ENCODE measurements at regions not wholly inside any gene's neighbourhood (a gene's known extent, or its start where the extent isn't known, plus 50 kb on each side); places are given as distances from the start of the nearest gene placed in this dataset.

DNA sequence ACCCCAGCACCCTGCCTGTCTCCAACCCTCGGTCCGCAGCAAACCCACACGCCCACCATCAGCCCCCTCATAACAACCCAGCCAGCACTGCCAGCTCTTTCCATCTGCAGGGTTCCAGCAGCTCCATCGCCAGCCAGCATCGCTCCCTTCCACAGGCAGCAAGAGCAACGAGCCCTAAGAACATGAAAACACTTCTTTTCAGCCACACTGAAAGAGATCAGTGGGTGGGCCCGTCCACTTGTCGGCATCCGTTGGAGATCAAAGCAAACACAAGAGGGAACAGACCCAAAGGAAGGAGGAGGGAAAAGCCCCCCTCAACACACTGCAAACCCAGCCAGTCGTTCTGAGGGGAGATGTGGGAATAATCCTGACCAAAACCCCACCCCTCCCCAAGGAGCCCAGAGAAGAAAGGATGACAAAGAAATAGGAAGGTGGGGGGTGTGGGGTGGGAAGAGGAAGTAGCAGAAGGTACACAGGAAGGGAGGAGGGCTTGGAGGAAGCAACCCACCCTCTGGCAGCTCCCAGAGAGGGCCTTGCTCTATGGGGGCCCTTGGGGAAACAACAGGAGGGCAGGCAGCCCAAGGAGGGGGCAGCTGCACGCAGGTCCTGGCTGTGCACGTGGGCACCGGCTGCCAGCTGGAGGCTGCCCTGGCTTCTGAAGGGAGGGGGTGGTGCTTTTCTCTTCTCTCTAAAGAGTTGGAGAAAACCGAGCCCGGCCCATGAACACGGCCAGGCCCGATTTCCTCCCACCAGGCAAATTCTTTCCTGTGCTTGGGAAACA, 473.6 kb upstream of the PROK2 start:
- Histone ChIP-seq H3K9me3 (replicated peaks in 1 of 2; ENCODE audit: control insufficient read depth in 2 of 2, insufficient read depth in 1 of 2, low read depth in 1 of 2, low read length in 2 of 2) (no peaks in the 10 kb centered on the region), H3K4me3 (ENCODE audit: low read length in 2 of 2) (no peak overlapping the region), H2BK5ac (ENCODE audit: low read length) (no peak overlapping the region), H2BK12ac (ENCODE audit: low read length) (no peak overlapping the region), H3K36me3 (replicated peaks in 1 of 2; ENCODE audit: control insufficient read depth in 2 of 2, insufficient read depth in 2 of 2, low read length in 2 of 2) (no peaks in the 10 kb centered on the region), H3K27ac (replicated peaks; ENCODE audit: low read length) (no peak overlapping the region), H3K4me2 (ENCODE audit: insufficient read depth, low read length, poor library complexity, severe bottlenecking) (peak overlapping the region; percentile 12), H3K14ac (ENCODE audit: low read length) (no peak overlapping the region), H2AK5ac (ENCODE audit: low read depth, low read length) (no peak overlapping the region), H3K18ac (ENCODE audit: low read length) (peak overlapping the region; percentile 29), H3K79me1 (ENCODE audit: low read depth, low read length) (no peaks in the 10 kb centered on the region), H3K9ac (ENCODE audit: low read depth, low read length, poor library complexity) (no peak overlapping the region), H3K4me1 (ENCODE audit: control insufficient read depth in 2 of 2, insufficient read depth in 1 of 2, low read depth in 1 of 2, low read length in 2 of 2) (peaks cover 19 to 28% of the 10 kb centered on the region in 2 donors), H2AFZ (ENCODE audit: low read length) (peak overlapping the region; percentile 67), H2BK120ac (ENCODE audit: low read depth, low read length) (no peak overlapping the region), H3K23ac (ENCODE audit: low read depth, low read length, poor library complexity) (no peak overlapping the region), H2BK15ac (ENCODE audit: low read length) (no peak overlapping the region), H4K8ac (ENCODE audit: low read depth, low read length) (no peak overlapping the region), H4K91ac (ENCODE audit: low read depth, low read length, poor library complexity) (no peak overlapping the region), H3K4ac (ENCODE audit: low read length) (no peak overlapping the region), H3K27me3 (ENCODE audit: control insufficient read depth in 3 of 3, insufficient read depth in 3 of 3, low read depth in 1 of 3, low read length in 3 of 3) (peaks cover 0 to 6% (median 0%) of the 10 kb centered on the region in 3 experiments)
- no CpG with 5 or more reads among the region's 17 CpGs for WGBS, 2 donors (ENCODE audit: extremely low coverage in 2 of 2, insufficient read length in 2 of 2, insufficient replicate concordance in 1 of 2)
- DNase-seq (ENCODE audit: low spot score), result no peak

DNA sequence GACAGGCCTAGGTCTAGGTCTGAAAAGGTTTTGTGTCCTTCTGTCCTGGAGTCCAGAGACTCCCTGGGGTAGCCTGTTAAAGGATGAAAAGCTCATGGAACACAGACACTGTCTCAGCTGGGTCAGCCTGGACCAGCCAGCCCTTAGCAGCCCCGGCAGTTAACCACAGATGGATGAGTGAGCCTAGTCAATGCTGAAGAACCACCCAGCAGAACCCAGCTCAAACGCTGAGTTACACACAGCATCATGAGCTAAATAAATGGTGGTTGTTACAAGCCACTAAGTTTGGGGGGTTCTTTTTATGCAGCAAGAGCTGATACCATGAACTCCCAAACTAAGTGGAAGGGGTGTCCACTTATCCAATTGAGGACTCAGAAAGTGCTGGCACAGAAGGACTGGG, 472.8 kb upstream of the PROK2 start:
- Histone ChIP-seq H3K9ac (ENCODE audit: low read depth, low read length, poor library complexity) (no peak overlapping the region), H2BK15ac (ENCODE audit: low read length) (no peak overlapping the region), H3K9me3 (replicated peaks in 1 of 2; ENCODE audit: control insufficient read depth in 2 of 2, insufficient read depth in 1 of 2, low read depth in 1 of 2, low read length in 2 of 2) (no peaks in the 10 kb centered on the region), H3K4me1 (ENCODE audit: control insufficient read depth in 2 of 2, insufficient read depth in 1 of 2, low read depth in 1 of 2, low read length in 2 of 2) (peaks cover 18 to 28% of the 10 kb centered on the region in 2 donors), H3K4me3 (ENCODE audit: low read length in 2 of 2) (no peak overlapping the region), H3K27me3 (ENCODE audit: control insufficient read depth in 3 of 3, insufficient read depth in 3 of 3, low read depth in 1 of 3, low read length in 3 of 3) (peaks cover 0 to 6% (median 0%) of the 10 kb centered on the region in 3 experiments), H3K79me1 (ENCODE audit: low read depth, low read length) (no peaks in the 10 kb centered on the region), H3K36me3 (replicated peaks in 1 of 2; ENCODE audit: control insufficient read depth in 2 of 2, insufficient read depth in 2 of 2, low read length in 2 of 2) (no peaks in the 10 kb centered on the region), H2AK5ac (ENCODE audit: low read depth, low read length) (no peak overlapping the region), H3K4me2 (ENCODE audit: insufficient read depth, low read length, poor library complexity, severe bottlenecking) (no peak overlapping the region), H2BK5ac (ENCODE audit: low read length) (no peak overlapping the region), H4K91ac (ENCODE audit: low read depth, low read length, poor library complexity) (no peak overlapping the region), H3K4ac (ENCODE audit: low read length) (no peak overlapping the region), H2BK12ac (ENCODE audit: low read length) (no peak overlapping the region), H2BK120ac (ENCODE audit: low read depth, low read length) (no peak overlapping the region), H3K23ac (ENCODE audit: low read depth, low read length, poor library complexity) (no peak overlapping the region), H2AFZ (ENCODE audit: low read length) (no peak overlapping the region), H3K14ac (ENCODE audit: low read length) (no peak overlapping the region), H4K8ac (ENCODE audit: low read depth, low read length) (no peak overlapping the region), H3K18ac (ENCODE audit: low read length) (no peak overlapping the region), H3K27ac (replicated peaks; ENCODE audit: low read length) (no peak overlapping the region)
- WGBS, 2 donors (ENCODE audit: extremely low coverage in 2 of 2, insufficient read length in 2 of 2, insufficient replicate concordance in 1 of 2), result no CpG with 5 or more reads among the region's 2 CpGs
- DNase-seq (ENCODE audit: low spot score), result no peak

DNA sequence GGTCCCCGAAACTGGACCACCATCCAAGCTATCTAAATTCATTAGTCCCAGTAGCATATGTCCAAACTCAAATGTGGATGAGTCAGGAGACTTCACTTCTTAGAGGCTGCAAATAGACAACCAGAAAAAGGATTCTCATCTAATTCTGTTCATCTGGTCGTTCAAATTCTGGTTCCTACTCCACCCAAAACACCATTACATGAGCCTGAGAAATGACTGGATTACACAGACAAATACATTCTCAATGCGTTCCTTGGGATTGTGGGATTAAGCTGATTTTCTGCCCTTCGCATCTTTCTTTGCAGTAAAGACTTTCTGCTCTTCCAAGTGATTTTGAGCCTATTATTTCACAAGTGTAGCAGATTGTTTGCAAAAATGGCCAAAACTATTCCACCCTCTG, 472.3 kb upstream of the PROK2 start:
- H4K8ac ChIP-seq (ENCODE audit: low read depth, low read length), result no peak overlapping the region
- peaks cover 18 to 28% of the 10 kb centered on the region in 2 donors for H3K4me1 ChIP-seq (ENCODE audit: control insufficient read depth in 2 of 2, insufficient read depth in 1 of 2, low read depth in 1 of 2, low read length in 2 of 2)
- DNase-seq (ENCODE audit: low spot score), result no peak
- no peak overlapping the region for H3K27ac ChIP-seq (replicated peaks; ENCODE audit: low read length)
- no peak overlapping the region for H2BK12ac ChIP-seq (ENCODE audit: low read length)
- no peak overlapping the region for H3K9ac ChIP-seq (ENCODE audit: low read depth, low read length, poor library complexity)
- H3K79me1 ChIP-seq (ENCODE audit: low read depth, low read length), result no peaks in the 10 kb centered on the region
- H2AK5ac ChIP-seq (ENCODE audit: low read depth, low read length), result no peak overlapping the region
- no CpG with 5 or more reads among the region's 4 CpGs for WGBS, 2 donors (ENCODE audit: extremely low coverage in 2 of 2, insufficient read length in 2 of 2, insufficient replicate concordance in 1 of 2)
- no peak overlapping the region for H2BK15ac ChIP-seq (ENCODE audit: low read length)
- no peak overlapping the region for H3K4ac ChIP-seq (ENCODE audit: low read length)
- H2BK120ac ChIP-seq (ENCODE audit: low read depth, low read length), result no peak overlapping the region
- no peak overlapping the region for H3K4me3 ChIP-seq (ENCODE audit: low read length in 2 of 2)
- no peaks in the 10 kb centered on the region for H3K9me3 ChIP-seq (replicated peaks in 1 of 2; ENCODE audit: control insufficient read depth in 2 of 2, insufficient read depth in 1 of 2, low read depth in 1 of 2, low read length in 2 of 2)
- no peak overlapping the region for H4K91ac ChIP-seq (ENCODE audit: low read depth, low read length, poor library complexity)
- H3K27me3 ChIP-seq (ENCODE audit: control insufficient read depth in 3 of 3, insufficient read depth in 3 of 3, low read depth in 1 of 3, low read length in 3 of 3), result peaks cover 0 to 6% (median 0%) of the 10 kb centered on the region in 3 experiments
- no peak overlapping the region for H3K18ac ChIP-seq (ENCODE audit: low read length)
- no peak overlapping the region for H2BK5ac ChIP-seq (ENCODE audit: low read length)
- H3K23ac ChIP-seq (ENCODE audit: low read depth, low read length, poor library complexity), result no peak overlapping the region
- H3K4me2 ChIP-seq (ENCODE audit: insufficient read depth, low read length, poor library complexity, severe bottlenecking), result no peak overlapping the region
- H3K14ac ChIP-seq (ENCODE audit: low read length), result no peak overlapping the region
- H3K36me3 ChIP-seq (replicated peaks in 1 of 2; ENCODE audit: control insufficient read depth in 2 of 2, insufficient read depth in 2 of 2, low read length in 2 of 2), result no peaks in the 10 kb centered on the region
- no peak overlapping the region for H2AFZ ChIP-seq (ENCODE audit: low read length)

DNA sequence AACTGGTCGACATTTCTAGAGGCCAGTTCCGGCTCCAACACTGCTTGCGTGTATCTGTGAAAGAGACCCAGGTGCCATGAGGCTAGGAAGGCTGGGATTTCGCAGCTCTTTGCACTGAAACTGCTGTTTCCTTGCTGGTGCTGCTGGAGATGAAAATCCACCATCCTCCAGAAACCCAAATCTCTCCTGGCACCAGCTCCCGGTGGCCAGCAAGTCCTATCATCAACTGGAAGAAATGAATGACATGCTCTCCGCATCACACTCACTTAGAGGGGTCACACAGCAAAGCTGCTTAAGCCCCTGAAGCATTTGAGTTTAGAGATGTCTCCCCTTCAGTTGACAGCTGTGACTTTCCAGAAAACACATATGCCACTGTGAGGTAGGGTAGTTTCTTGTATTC, 471.8 kb upstream of the PROK2 start:
- H3K4me2 ChIP-seq (ENCODE audit: insufficient read depth, low read length, poor library complexity, severe bottlenecking), result no peak overlapping the region
- no peak overlapping the region for H2BK120ac ChIP-seq (ENCODE audit: low read depth, low read length)
- H3K4ac ChIP-seq (ENCODE audit: low read length), result no peak overlapping the region
- no peak overlapping the region for H3K9ac ChIP-seq (ENCODE audit: low read depth, low read length, poor library complexity)
- no peak overlapping the region for H2AFZ ChIP-seq (ENCODE audit: low read length)
- H3K9me3 ChIP-seq (replicated peaks in 1 of 2; ENCODE audit: control insufficient read depth in 2 of 2, insufficient read depth in 1 of 2, low read depth in 1 of 2, low read length in 2 of 2), result no peaks in the 10 kb centered on the region
- no peak overlapping the region for H4K91ac ChIP-seq (ENCODE audit: low read depth, low read length, poor library complexity)
- DNase-seq (ENCODE audit: low spot score), result no peak
- no peaks in the 10 kb centered on the region for H3K79me1 ChIP-seq (ENCODE audit: low read depth, low read length)
- H3K36me3 ChIP-seq (replicated peaks in 1 of 2; ENCODE audit: control insufficient read depth in 2 of 2, insufficient read depth in 2 of 2, low read length in 2 of 2), result no peaks in the 10 kb centered on the region
- no peak overlapping the region for H3K4me3 ChIP-seq (ENCODE audit: low read length in 2 of 2)
- H2BK5ac ChIP-seq (ENCODE audit: low read length), result no peak overlapping the region
- no CpG with 5 or more reads among the region's 6 CpGs for WGBS, 2 donors (ENCODE audit: extremely low coverage in 2 of 2, insufficient read length in 2 of 2, insufficient replicate concordance in 1 of 2)
- H3K18ac ChIP-seq (ENCODE audit: low read length), result no peak overlapping the region
- H3K14ac ChIP-seq (ENCODE audit: low read length), result no peak overlapping the region
- H3K23ac ChIP-seq (ENCODE audit: low read depth, low read length, poor library complexity), result no peak overlapping the region
- H2BK12ac ChIP-seq (ENCODE audit: low read length), result no peak overlapping the region
- no peak overlapping the region for H2AK5ac ChIP-seq (ENCODE audit: low read depth, low read length)
- no peak overlapping the region for H2BK15ac ChIP-seq (ENCODE audit: low read length)
- no peak overlapping the region for H4K8ac ChIP-seq (ENCODE audit: low read depth, low read length)
- peaks cover 18 to 28% of the 10 kb centered on the region in 2 donors for H3K4me1 ChIP-seq (ENCODE audit: control insufficient read depth in 2 of 2, insufficient read depth in 1 of 2, low read depth in 1 of 2, low read length in 2 of 2)
- no peak overlapping the region for H3K27ac ChIP-seq (replicated peaks; ENCODE audit: low read length)
- H3K27me3 ChIP-seq (ENCODE audit: control insufficient read depth in 3 of 3, insufficient read depth in 3 of 3, low read depth in 1 of 3, low read length in 3 of 3), result peaks cover 0 to 6% (median 0%) of the 10 kb centered on the region in 3 experiments

Data from neuronal stem cell (in vitro differentiated cells).